Keratinocyte (primary cell): ENCODE measurements at regions not wholly inside any gene's neighbourhood (a gene's known extent, or its start where the extent isn't known, plus 50 kb on each side); places are given as distances from the start of the nearest gene placed in this dataset.

Experiments
- DNase-seq: peaks from one replicate; pipeline ENCODE4 v3.0.0-alpha.2; 2011; ENCODE audit warnings: low read depth, missing footprints, low spot score
- FAIRE-seq: peaks from 2 replicates; lab custom pipeline; 2011; peaks lifted over from hg19 to GRCh38; lab: Jason Lieb, UNC
- H2AFZ ChIP-seq: 2 replicates; pipeline ENCODE4 v1.6.0; 2012; ENCODE audit warnings: low read length, control low read depth, inconsistent platforms; ENCODE audit not compliant: control insufficient read depth
- H3K27ac ChIP-seq: 2 replicates; pipeline ENCODE4 v1.5.1; 2011; ENCODE audit warnings: low read length; ENCODE audit not compliant: control insufficient read depth, insufficient read depth
- H3K27me3 ChIP-seq: 3 replicates; pipeline ENCODE4 v1.6.0; 2011; ENCODE audit warnings: low read length; ENCODE audit not compliant: control insufficient read depth, insufficient read depth; ENCODE audit errors: extremely low read depth
- H3K36me3 ChIP-seq, 2 experiments: 2 replicates in 1 of 2; 3 replicates in 1 of 2; pipeline ENCODE4 v1.5.1; 2011; ENCODE audit warnings: low read length in 2 of 2, mild to moderate bottlenecking in 1 of 2; ENCODE audit not compliant: control insufficient read depth in 2 of 2, insufficient read depth in 2 of 2; ENCODE audit errors: extremely low read depth in 1 of 2
- H3K4me1 ChIP-seq: 3 replicates; pipeline ENCODE4 v1.5.1; 2011; ENCODE audit warnings: low read length; ENCODE audit not compliant: control insufficient read depth, insufficient read depth; ENCODE audit errors: extremely low read depth
- H3K4me2 ChIP-seq: 3 replicates; pipeline ENCODE4 v1.6.0; 2011; ENCODE audit warnings: low read depth, low read length; ENCODE audit not compliant: control insufficient read depth, insufficient read depth; ENCODE audit errors: extremely low read depth
- H3K4me3 ChIP-seq, 3 experiments: fragments of 200-600 bp in 1 of 3; sonication (generic) in 1 of 3; 2 replicates in 2 of 3; 3 replicates in 1 of 3; pipeline ENCODE4 v1.5.1; 2011 to 2016; ENCODE audit warnings: low read length in 3 of 3, mild to moderate bottlenecking in 3 of 3, control low read depth in 2 of 3, inconsistent platforms in 1 of 3, low read depth in 1 of 3, mixed read lengths in 1 of 3, mixed run types in 1 of 3, moderate library complexity in 1 of 3; ENCODE audit not compliant: control insufficient read depth in 2 of 3, insufficient read depth in 2 of 3; ENCODE audit errors: extremely low read depth in 1 of 3
- H3K79me2 ChIP-seq: 2 replicates; pipeline ENCODE4 v1.6.0; 2012; ENCODE audit warnings: low read length; ENCODE audit not compliant: control insufficient read depth, insufficient read depth
- H3K9ac ChIP-seq: 3 replicates; pipeline ENCODE4 v1.6.0; 2011; ENCODE audit warnings: low read length; ENCODE audit not compliant: control insufficient read depth, insufficient read depth; ENCODE audit errors: extremely low read depth
- H3K9me1 ChIP-seq: 3 replicates; pipeline ENCODE4 v1.6.0; 2011; ENCODE audit warnings: low read length; ENCODE audit not compliant: control insufficient read depth, insufficient read depth; ENCODE audit errors: extremely low read depth
- H3K9me3 ChIP-seq: 2 replicates; pipeline ENCODE4 v1.5.1; 2012; ENCODE audit warnings: low read depth, low read length; ENCODE audit not compliant: control insufficient read depth
- H4K20me1 ChIP-seq: 3 replicates; pipeline ENCODE4 v1.6.0; 2011; ENCODE audit warnings: low read length; ENCODE audit not compliant: control insufficient read depth, insufficient read depth; ENCODE audit errors: extremely low read depth
- EZH2 ChIP-seq: IDR thresholded peaks from one replicate; pipeline ENCODE4 v1.6.1; 2012; ENCODE audit warnings: inconsistent platforms, mild to moderate bottlenecking, low read length, moderate library complexity
- dilution Hi-C: fragments of 300-500 bp; cut with MboI; formaldehyde crosslinking; loops from one replicate; pipeline ENCODE4 v1.7.0; 2020; ENCODE audit warnings: low sequenced_read_pairs; ENCODE audit not compliant: extremely low pct_ligation_motif_present
- TF ChIP-seq, protein P1 (sequence below), 3 experiments: IDR thresholded peaks in 1 of 3; conservative IDR thresholded peaks in 1 of 3; optimal IDR thresholded peaks in 1 of 3; 2 replicates in 2 of 3; 3 replicates in 1 of 3; pipeline versions ENCODE3 to v1.5.1; 2011; ENCODE audit warnings: low read length in 3 of 3, mild to moderate bottlenecking in 3 of 3, moderate library complexity in 2 of 3, control low read depth in 1 of 3, inconsistent platforms in 1 of 3; ENCODE audit not compliant: insufficient read depth in 2 of 3; ENCODE audit errors: extremely low read depth in 1 of 3

DNA sequence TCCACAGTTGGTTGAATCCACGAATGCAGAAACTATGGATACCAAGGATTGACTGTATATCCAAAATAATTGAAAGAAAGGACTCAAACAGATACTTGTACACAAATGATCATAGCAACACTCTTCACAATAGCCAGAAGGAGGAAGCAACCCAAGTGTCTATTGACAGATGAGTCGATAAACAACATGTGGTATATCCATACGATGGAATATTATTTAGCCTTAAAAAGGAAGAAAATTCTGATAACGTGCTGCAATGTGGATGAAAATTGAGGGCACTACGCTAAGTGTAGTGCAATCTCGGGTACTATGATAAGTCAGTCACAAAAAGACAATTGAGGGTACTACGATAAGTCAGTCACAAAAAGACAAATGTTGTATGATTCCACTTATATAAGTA, 83.6 kb upstream of the CPEB4 start:
- Histone ChIP-seq H2AFZ (no peak overlapping the region), H3K9ac (no peak overlapping the region), H3K4me3 (no peak overlapping the region), H3K36me3 (no peaks in the 10 kb centered on the region), H4K20me1 (no peaks in the 10 kb centered on the region), H3K79me2 (no peaks in the 10 kb centered on the region), H3K4me1 (peaks cover 3% of the 10 kb centered on the region), H3K27ac (no peak overlapping the region), H3K9me1 (no peaks in the 10 kb centered on the region), H3K4me2 (no peak overlapping the region), H3K27me3 (no peaks in the 10 kb centered on the region), H3K9me3 (peaks cover 2% of the 10 kb centered on the region)
- FAIRE-seq (no peak), DNase-seq (no peak)
- dilution Hi-C loops: no loop called here
- no peak for TF ChIP-seq EZH2
- TF ChIP-seq, protein P1, sequence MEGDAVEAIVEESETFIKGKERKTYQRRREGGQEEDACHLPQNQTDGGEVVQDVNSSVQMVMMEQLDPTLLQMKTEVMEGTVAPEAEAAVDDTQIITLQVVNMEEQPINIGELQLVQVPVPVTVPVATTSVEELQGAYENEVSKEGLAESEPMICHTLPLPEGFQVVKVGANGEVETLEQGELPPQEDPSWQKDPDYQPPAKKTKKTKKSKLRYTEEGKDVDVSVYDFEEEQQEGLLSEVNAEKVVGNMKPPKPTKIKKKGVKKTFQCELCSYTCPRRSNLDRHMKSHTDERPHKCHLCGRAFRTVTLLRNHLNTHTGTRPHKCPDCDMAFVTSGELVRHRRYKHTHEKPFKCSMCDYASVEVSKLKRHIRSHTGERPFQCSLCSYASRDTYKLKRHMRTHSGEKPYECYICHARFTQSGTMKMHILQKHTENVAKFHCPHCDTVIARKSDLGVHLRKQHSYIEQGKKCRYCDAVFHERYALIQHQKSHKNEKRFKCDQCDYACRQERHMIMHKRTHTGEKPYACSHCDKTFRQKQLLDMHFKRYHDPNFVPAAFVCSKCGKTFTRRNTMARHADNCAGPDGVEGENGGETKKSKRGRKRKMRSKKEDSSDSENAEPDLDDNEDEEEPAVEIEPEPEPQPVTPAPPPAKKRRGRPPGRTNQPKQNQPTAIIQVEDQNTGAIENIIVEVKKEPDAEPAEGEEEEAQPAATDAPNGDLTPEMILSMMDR (optimal IDR thresholded peaks at IDR 0.05 in 1 of 3, IDR thresholded peaks at IDR 0.05 in 1 of 3, conservative IDR thresholded peaks at IDR 0.05 in 1 of 3; ENCODE audit: extremely low read depth in 1 of 3, insufficient read depth in 2 of 3, low read length in 3 of 3): no peak

DNA sequence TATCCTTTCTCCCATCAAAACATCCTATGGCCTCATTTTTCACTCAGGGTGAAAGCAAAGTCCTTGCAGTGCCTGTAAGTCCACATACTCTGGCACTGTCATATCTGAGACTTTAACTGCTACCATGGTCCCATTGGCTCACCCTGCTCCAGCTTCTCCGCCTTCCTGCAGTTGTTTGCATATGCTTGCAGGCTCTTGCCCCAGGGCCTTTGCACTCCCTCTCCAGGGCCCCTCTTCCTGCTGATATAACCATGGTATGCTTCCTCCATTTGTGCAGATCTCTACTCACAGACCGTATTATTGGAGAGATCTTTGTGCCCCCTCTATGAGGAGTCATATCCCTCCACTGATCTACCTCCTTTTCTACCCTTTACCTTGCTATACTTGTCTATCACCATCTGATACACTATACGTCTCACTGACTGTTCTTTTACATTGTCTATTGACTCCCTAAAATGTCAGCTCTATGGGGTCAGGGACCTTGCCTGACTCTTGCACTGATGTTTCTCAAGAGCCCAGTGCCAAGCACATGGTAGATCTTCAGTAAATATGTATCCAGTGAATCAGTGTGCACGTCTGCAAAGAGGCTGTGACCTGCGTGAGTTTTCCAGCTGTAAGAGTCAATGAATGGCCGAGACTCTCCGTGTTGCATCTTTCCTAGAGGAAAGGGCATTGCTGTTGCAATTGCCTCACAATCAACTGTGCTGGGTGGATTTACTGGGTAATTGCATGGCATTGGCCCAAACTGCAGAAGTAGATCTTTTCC, 81.7 kb upstream of the CPEB4 start:
- Histone ChIP-seq H3K36me3 (no peaks in the 10 kb centered on the region), H3K4me2 (no peak overlapping the region), H3K27ac (no peak overlapping the region), H3K27me3 (no peaks in the 10 kb centered on the region), H3K9me1 (no peaks in the 10 kb centered on the region), H2AFZ (no peak overlapping the region), H3K4me1 (peaks cover 3% of the 10 kb centered on the region), H3K9me3 (peaks cover 6% of the 10 kb centered on the region), H4K20me1 (no peaks in the 10 kb centered on the region), H3K4me3 (no peak overlapping the region), H3K79me2 (no peaks in the 10 kb centered on the region), H3K9ac (no peak overlapping the region)
- TF ChIP-seq, protein P1 (optimal IDR thresholded peaks at IDR 0.05 in 1 of 3, IDR thresholded peaks at IDR 0.05 in 1 of 3, conservative IDR thresholded peaks at IDR 0.05 in 1 of 3; ENCODE audit: extremely low read depth in 1 of 3, insufficient read depth in 2 of 3, low read length in 3 of 3): no peak
- no peak for TF ChIP-seq EZH2
- DNase-seq (no peak), FAIRE-seq (no peak)
- dilution Hi-C loops: no loop called here
